Hematopoietic multipotent progenitor cell treated with erythropoietin and hydrocortisone succinate and interleukin-3 and kit ligand, for 17 days (in vitro differentiated cells): ENCODE measurements at regions not wholly inside any gene's neighbourhood (a gene's known extent, or its start where the extent isn't known, plus 50 kb on each side); places are given as distances from the start of the nearest gene placed in this dataset.
"Not testable (repeated sequence)": the region's sequence is repeated elsewhere in the genome, so short reads cannot be mapped to it uniquely, and the experiment has no call there.

Experiments
- DNase-seq: peaks from one replicate; pipeline ENCODE4 v3.0.0-alpha.2; 2015; ENCODE audit warnings: low spot score

DNA sequence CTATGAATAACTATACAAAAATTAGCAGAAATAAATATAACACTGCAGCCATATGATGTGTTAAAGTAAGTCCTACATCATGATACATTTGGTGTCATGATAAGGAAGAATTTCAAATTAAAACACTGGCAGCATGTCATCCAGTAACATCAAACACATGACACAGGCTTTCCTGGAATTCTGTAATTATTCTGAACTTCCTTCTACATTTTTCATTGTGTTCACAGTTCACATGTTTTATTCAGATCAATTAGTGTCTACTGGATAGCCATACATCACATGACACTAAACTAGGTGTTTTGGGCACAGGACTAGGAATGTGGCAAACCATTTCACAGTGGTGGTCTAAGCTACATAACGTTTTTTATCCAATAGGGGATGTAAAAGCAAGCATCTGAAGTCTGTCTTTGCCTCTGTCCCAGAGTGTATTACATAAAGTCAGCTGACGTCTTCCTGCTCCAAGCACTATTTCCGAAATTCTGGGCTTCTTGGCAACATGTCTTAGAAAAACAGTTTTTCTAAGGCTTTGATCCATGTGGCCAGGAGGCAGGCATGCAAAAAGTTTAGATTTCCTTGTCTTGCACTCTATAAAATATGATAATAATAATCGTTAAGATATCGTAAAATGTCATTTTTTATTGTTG, 707.9 kb downstream of the CENPC start:
- DNase-seq, result no peak

DNA sequence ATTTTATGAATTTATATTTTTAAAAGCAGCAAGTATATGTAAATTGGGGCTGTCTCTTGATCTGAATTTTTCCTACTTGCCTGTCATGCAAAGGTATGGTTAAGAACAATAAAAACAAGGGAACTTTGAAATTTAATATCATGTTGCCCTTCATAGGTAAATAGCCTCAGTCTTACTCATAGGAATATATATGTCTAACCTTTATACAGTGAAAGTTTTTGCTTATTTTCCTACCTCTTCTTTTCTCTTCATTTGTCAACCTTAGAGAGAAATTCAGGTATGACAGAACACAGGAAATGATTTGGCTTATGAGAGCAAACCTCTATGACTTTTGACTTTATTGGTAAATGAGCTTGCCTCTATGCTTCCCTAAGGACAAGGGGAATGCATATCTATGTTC, 716.0 kb downstream of the CENPC start:
- no peak for DNase-seq

GRCh38 chr4:66820681-66821080, 724.6 kb downstream of the CENPC start:
- no peak for DNase-seq

DNA sequence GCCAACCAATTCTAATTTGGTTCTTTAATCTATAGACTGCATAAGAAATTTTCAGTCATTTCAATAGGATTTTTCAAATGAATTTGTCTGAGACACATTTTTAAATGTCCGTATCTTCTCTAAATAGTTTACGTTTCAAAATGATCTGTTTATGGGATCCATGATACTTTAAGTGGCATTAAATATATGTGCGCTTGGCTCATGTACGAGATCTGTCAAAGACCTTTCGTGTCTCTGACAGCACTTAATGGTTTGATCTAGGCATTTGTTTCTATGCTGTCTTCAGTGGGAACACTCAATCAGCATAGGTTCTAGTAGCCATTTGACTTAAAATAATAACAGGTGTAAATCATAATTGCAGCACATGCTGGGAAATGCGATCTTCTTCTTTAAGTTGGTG, 731.0 kb downstream of the CENPC start:
- DNase-seq, result no peak

GRCh38 chr4:66805582-66805981, 739.7 kb downstream of the CENPC start:
- DNase-seq, result no peak

DNA sequence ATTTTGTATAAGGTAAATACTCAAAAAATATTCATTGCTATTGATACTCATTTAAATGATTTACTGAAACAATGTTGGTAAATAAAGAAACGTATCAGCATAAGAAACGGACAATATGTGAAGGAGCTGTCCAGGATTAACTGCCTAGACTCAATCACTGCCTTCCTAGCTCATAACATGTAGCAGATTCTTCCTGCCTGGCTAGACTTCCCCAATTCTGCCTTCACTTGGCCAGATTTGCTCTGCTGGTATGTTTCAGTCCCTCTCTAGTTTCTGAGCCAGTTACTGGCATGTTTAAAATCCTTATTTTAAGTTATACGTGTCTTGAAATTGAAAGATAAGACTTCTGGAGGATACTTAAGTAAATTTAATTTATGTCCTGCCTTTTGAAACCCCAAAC, 740.3 kb downstream of the CENPC start:
- DNase-seq, result no peak

DNA sequence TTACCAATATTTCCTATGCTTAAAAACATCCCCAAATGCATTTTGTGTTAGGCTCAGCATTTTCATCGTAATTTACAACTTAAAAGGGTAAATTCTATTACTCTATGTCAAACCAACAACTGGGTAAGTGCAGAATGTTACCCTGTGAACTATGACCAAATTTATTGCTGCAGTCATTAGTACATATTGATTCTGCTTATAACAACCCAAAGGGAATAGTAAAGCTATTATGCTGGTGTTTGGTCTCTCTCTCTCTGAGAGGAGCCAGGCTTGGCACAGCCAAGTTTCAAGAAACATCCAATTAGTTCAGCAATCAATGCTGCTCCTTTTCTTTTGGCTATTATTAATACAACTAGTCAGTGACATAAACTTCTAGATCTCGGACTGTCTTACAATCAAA, 747.7 kb downstream of the CENPC start:
- no peak for DNase-seq

GRCh38 chr4:66795724-66796123, 749.6 kb downstream of the CENPC start:
- no peak for DNase-seq

GRCh38 chr4:66794390-66795034, 750.8 kb downstream of the CENPC start:
- no peak for DNase-seq

GRCh38 chr4:66791686-66792085, 753.6 kb downstream of the CENPC start:
- no peak for DNase-seq

GRCh38 chr4:66785479-66785878, 759.8 kb downstream of the CENPC start:
- DNase-seq, result no peak

- DNase-seq, result not testable (repeated sequence)
These were observed 762.6 kb downstream of the CENPC start for GRCh38 chr4:66782751-66783150.

DNA sequence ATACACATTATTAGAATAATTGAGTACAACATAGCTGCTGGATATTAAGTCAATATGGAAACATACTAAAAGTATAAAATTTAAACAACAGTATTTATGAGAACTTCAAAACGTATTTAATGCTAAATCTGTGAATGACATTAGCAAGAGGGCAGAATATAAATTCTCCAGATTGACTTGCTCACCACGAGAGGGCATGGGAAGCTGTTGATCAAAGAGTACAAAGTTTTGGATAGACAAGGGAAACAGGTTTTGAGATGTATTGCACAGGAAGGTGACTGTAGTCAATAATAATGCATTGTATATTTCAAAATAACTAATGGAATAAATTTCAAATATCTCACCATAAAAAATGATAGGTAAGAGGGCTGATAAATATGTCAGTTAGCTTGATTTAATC, 768.2 kb downstream of the CENPC start:
- no peak for DNase-seq

GRCh38 chr4:66769441-66769840, 775.9 kb downstream of the CENPC start:
- DNase-seq, result no peak

DNA sequence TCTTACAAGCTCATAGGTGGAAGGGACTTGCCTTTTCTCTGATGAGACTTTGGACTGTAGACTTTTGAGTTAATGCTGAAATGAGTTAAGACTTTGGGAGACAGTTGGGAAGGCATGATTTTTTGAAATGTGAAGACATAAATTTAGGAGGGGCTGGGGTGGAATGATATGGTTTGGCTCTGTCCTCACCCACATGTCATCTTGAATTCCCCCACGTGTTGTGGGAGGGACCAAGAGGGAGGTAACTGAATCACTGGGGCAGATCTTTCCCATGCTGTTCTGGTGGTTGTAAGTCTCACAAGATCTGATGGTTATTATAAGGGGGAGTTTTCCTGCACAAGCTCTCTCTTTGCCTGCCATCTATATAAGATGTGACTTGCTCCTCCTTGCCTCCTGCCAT, 777.9 kb downstream of the CENPC start:
- DNase-seq, result no peak

GRCh38 chr4:66766557-66766956, 778.7 kb downstream of the CENPC start:
- no peak for DNase-seq

DNA sequence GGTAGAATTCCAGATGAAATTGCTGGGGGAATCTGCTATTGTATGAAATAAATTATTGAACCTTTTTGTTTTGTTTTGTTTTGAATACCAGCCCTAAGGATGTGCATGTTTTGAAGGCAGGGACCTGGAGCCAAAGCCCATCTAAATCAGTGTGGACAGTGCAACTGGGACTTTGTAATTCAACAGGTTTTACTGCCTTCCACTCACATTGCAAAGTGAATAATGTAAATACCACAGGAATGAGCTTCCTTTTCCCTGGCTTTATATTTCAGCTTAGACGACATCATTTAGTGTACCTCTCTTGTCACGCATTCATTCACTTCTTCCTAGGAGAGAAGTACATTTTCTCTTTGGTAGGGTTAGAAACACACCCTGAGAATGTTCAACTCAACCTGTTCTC, 795.0 kb downstream of the CENPC start:
- DNase-seq, result no peak

- not testable (repeated sequence) for DNase-seq
These were observed 798.4 kb downstream of the CENPC start for GRCh38 chr4:66746918-66747317.

DNA sequence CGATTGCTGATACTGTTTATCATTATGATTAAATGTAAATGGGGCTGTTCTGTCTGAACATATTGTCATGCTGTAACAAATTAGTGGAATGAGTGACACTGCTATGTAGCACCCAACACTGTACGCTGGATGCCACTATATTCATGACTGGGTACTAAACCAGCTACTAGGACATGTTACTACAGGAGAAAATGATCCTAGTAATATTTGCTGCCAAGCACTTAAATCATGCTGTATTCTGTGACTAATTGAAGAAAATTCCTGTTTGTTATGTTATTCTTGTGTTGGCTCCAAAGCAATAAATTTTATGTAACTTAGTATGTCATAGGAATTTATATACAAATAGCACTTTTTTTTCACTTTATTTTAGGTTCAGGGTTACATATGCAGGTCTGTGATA, 804.2 kb downstream of the CENPC start:
- no peak for DNase-seq

DNA sequence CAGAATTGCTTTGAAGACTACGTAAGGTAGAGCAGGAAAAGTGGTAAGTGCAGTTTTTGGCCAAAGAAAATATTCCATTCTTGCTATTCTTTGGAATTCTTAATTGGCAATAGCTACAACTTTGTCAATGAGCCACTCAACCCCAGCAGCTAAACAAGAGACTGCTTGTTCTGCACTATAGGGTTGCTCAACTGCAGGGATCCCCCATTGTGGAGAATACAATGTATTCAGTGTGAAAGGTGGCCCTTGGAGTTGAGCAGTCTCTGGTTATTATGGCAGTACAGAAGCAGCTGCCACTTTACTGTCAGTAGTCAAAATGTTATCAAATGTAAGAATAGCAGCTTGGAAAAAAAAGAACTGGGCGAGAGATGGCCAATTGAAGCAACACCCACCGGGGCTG, 808.7 kb downstream of the CENPC start:
- DNase-seq, result no peak

DNA sequence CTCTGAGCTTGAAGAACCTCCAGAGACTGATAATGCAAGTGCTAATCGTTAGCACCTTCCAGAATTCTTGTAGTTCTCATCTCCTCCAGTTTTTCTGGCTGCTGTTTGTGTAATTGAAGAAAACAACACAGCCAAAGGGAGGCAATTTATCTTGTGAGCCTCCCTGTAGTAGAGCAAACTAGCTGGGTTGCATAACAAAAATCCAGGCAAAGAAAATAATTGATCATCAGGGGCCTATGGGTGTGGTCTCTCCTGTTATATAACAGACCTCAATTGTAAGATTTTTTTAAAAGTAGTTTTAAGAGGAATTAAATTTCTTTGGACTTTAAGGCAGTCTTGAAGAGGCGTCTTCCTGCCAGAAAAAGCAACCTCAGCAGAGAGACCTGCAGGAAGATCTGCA, 817.0 kb downstream of the CENPC start:
- DNase-seq, result no peak

DNA sequence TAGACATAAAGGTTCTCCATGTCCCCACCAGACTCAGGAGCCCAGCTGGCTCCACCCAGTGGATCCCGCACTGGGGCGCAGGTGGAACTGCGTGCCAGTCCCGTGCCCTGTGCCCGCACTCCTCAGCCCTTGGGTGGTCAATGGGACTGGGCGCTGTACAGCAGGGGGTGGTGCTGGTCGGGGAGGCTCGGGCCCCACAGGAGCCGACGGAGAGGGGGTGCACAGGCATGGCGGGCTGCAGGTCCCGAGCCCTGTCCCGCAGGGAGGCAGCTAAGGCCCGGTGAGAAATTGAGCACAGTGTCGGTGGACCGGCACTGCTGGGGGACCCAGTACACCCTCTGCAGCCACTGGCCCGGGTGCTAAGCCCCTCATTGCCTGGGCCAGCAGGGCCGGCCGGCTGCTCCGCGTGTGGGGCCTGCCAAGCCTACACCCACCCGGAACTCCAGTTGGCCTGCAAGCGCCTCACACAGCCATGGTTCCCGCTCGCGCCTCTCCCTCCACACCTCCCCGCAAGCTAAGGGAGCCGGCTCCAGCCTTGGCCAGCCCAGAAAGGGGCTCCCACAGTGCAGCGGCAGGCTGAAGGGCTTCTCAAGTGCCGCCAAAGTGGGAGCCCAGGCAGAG, 832.9 kb downstream of the CENPC start:
- DNase-seq, result not testable (repeated sequence)

GRCh38 chr4:66704243-66704642, 841.1 kb downstream of the CENPC start:
- no peak for DNase-seq

GRCh38 chr4:66694739-66695138, 850.6 kb downstream of the CENPC start:
- no peak for DNase-seq
